ENCODE measurements at regions not wholly inside any gene's neighbourhood (a gene's known extent, or its start where the extent isn't known, plus 50 kb on each side); places are given as distances from the start of the nearest gene placed in this dataset.

DNA sequence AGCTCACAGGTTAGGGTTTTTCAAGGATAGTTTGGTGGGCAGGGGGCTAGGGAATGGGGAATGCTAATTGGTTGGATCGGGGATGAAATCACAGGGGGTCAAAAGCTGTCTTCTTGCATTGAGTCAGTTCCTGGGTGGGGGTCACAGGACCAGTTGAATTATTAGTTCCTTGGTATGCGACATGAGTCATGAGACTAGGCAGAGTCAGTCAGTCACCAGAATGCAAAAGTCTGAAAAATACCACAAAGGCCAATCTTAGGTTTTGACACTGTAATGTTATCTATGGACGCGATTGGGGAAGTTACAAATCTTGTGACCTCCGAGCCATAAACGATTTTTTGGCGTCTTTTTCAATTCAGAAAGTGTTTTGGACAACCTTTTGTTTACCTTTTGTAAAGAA is 101.2 kb downstream of the ZNF519 start:
- no peak for DNase-seq
- ATAC-seq, result no peak

DNA sequence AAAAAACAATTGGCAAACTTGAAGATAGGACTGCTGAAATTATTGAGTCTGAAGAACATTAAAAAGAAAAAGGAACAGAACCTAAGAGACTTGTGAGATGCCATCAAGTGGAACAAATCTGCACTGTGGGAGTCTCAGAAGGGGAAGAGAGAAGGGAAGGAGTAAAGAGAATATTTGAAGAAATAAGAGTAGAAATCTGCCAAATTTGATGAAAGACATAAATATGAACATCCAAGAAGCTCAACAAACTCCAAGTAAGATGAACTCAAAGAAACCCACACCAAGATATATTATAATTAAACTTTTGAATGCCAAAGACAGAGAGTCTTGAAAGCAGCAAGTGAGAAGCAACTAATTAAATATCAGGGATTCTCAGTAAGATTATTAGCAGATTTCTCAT is 102.7 kb downstream of the ZNF519 start:
- DNase-seq, result no peak
- intact Hi-C loops (cut with micrococcal nuclease), result no loop called here
- no peak for ATAC-seq

More for the DNA sequence above, 101.2 kb downstream of the ZNF519 start:
- intact Hi-C loops (cut with micrococcal nuclease), result no loop called here

DNA sequence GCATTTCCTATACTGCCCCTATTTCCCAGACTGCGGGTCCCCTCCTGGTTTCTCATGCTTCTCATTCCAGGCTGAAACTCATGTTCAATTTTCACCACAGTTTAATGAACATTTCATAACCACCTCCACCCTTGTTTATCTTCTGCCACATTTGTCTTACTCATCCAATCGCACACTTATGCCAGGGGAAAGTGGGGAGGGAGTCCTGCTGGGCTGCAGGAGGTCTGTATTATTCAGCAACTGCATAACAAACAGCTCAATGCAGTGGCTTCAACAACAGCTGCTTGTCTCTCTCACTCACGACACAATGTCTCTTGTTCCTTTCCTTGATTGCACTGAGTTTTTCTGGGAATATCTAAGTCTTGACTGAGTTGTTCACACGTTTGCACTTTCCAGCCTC is 106.0 kb downstream of the ZNF519 start:
- ATAC-seq, result no peak
- intact Hi-C loops (cut with micrococcal nuclease), result no loop called here
- no peak for DNase-seq

DNA sequence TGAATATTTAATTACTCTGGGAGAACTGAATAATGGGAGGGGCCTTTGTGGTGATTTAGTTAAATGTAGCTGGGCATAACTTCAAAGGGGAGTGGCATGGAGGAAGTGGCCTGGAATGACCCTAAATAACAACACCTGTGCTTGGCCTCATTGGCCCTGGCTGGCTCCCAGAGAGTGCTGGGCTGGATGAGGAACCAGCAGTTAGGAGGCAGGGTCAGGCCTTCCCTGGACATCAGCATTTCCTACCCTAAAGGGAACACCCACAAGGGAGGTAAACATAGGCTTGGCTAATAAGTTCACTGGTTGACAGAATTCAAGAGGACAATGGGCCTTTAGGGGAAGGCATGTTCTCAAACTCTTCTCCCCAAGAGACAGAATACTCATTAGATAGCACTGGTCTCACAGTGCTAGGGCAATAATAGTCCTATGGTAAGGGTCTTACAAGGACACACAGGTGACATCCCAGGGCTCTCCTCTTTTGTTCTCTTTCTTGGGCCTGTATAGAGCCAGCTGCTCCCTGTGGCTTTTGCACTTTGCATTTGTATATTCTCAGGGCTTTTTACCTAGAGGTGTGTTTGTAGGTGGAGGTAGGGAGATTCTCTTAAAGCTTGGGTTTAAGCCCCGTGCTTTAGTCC is 106.8 kb downstream of the ZNF519 start:
- ATAC-seq (no peak), DNase-seq (no peak)
- intact Hi-C loops (cut with micrococcal nuclease), result no loop called here

DNA sequence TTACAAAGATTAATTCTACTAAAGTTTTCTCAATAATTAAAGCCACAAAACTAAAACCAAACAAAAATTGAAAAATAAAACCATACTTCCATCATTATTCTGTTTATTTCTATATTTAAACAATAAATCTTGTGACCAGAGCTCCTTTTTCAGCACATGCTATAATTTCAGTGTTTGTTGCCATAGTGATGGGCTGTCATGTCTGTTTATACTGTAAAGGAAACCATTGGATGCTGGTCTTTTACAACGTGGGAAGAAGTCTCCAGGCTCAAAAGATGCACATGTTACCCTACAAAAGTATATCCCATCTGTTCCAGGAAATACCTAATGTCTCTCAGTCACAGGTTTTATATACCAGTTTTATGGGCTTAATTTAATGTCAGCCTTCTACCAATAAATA is 100.1 kb upstream of the MC2R start:
- DNase-seq (no peak), ATAC-seq (no peak)
- intact Hi-C loops (cut with micrococcal nuclease), result no loop called here

DNA sequence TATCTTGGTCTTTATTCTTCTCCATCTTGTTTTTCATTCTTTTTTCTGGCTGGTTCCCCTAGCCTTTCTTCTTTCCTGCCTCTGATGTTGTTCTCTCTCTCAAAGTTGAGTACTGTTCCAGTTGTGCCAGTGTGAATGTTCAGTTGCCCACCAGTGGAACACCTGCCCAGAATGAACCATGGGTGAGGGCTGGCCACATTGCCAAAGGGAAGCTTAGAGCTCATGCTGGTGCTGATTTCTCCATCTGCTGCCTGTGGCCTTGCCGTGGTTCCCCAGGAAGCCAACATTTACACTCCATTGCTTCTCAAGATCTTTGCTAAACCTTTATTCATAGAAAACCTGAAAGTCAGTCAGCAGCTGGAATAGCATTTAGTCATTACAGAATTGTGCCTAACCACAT is 99.1 kb upstream of the MC2R start:
- DNase-seq (no peak), ATAC-seq (no peak)
- intact Hi-C loops (cut with micrococcal nuclease), result no loop called here

DNA sequence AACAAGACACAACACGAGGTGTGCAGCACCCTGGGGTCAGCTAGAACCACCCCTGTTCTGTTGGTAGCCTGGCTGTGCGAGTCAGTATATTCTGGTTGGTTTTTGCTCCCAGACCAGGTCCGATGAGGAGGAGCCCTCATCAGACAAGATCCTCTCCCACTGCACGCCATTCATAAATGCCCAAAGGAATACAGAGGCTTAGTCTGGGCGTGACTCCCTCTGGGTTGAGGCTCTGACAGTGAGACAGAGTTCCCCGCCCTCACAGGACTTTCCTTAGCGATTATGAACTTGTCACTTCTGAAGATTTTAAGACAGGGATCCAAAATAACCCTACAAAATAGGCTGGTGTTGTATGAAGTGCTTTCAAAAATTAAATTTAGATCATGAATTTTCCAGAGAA is 85.5 kb upstream of the MC2R start:
- no peak for ATAC-seq
- no peak for DNase-seq
- intact Hi-C loops (cut with micrococcal nuclease), result loop anchor here (10.0 kb wide), 1 partner anchor 56 kb away; no protein-coding TSS in a partner anchor

DNA sequence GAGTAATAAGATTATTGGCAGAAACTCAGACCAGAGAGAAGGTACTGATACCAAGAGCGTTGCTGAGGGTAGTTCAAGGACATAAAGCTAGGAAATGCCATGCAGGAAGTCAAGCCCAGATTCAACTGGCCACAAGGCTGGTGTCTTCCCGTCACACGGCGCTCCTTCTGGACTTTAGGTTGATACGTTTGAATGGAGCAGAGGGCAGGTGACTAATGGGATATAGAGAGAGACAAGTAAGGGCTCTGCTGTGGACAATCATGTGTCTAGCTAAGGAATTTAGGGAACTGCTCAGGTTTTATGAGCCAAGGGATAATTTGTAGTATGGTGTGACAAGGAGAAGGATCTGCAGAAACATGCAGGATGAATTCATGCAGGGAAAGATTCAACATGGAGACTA is 83.9 kb upstream of the MC2R start:
- intact Hi-C loops (cut with micrococcal nuclease), result no loop called here

DNA sequence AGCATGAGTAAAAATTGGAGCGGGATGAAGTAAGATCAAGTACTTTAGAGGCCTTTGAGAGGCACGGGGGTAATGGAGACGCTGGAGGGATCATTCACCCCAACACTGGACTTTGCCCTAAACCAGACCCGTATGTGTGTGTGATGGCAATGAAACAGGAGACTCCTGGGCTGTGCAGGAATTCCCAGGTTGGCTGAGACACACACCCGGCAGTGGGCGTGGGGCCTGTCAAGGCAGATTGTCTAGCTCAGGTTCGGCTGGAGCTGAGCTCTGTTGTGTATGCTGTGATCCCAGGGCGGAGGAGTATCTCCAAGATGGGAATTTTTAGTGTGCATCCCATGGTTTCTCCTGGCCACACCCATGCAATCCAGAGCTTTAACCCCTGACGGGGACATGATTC is 83.2 kb upstream of the MC2R start:
- ATAC-seq (no peak), DNase-seq (no peak)
- intact Hi-C loops (cut with micrococcal nuclease), result no loop called here

More for the DNA sequence above, 83.9 kb upstream of the MC2R start:
- DNase-seq (no peak), ATAC-seq (no peak)

DNA sequence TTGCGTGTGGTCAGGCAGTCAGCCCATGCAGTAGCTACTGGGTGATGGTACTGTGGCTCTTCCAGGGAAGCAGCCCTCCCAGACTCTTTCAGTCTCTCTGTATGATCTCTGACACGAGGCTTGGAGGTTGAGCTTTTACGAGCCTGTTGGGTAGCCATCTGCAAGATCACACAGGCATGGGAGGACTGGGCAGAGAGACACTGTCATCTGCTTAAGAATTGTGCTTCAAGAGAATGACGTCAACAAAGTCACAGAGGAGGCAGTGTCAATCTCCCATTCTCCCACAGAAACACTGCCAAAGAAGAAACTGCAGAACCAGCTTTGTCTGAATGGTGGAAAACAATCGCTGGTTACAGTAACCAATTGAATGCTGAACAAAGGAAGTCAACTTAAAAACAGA is 78.4 kb upstream of the MC2R start:
- ATAC-seq (no peak), DNase-seq (no peak)
- intact Hi-C loops (cut with micrococcal nuclease), result no loop called here

DNA sequence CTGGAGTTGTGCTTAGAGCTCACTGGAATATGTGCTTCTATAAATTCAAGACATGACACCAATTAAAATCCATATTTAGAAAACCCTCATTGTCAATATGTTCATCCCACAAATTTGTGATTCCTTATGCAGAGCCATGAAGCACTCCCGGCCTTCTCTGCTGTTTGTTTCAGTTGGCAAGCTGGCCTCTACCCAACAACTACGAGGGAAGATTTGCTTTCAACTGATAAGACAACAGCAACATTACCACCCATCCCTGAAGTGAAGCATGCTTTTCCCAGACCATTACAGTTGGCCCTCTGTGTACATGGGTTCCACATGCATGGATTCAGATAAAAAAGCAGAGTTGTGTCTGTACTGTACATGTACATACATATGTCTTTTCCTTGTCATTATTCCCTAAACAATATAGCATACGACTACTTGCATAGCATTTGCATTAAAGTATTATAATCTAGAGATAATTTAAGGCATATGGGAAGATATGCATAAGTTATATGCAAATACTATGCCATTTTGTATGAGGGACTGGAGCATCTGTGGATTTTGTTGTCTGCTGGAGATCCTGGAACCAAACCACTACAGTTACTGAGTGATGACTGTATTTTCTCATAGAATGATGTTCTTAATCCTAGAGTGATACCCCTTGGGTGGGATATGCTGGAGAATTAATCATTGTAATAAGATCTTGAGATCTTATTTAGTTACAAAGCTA is 77.6 kb upstream of the MC2R start:
- no peak for ATAC-seq
- DNase-seq, result no peak
- intact Hi-C loops (cut with micrococcal nuclease), result no loop called here

DNA sequence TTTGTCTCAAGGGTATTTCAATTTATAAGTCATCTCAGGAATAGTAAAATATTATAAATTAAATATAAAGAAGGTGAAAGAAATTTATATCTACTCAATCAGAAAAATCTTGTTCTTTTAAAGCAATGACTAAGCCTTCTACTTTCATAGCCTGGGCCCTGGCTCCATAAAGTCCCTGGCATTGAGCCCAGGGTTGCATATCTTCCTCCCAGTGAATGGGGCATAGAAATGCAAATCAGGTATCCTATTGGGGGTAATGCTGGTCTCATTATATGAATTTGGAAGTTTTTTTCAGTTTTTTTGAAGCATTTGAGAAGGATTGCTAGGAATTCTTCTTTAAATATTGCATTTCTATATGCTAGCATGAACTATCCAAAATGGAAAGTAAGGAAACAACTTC is 73.9 kb upstream of the MC2R start:
- no peak for DNase-seq
- no peak for ATAC-seq
- intact Hi-C loops (cut with micrococcal nuclease), result no loop called here

DNA sequence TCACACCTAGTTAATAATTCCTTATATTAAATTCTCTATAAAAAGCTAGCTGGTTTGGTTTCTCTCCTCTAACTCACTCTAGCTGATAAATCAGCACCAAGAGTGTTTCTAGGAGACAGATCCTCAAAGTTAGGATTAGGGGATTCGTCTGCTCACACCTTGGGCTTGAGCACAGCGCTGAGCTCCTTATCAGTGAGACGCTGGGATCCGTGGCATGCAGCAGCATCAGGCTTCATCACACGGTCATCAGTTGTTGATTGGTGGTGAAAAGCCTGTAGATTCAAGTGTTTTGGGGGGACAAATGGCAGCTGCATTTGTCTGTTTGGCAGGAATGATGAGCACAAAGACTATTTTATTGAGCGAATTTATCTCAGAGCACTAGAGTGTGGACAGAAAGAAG is 72.6 kb upstream of the MC2R start:
- no peak for DNase-seq
- intact Hi-C loops (cut with micrococcal nuclease), result no loop called here
- no peak for ATAC-seq

DNA sequence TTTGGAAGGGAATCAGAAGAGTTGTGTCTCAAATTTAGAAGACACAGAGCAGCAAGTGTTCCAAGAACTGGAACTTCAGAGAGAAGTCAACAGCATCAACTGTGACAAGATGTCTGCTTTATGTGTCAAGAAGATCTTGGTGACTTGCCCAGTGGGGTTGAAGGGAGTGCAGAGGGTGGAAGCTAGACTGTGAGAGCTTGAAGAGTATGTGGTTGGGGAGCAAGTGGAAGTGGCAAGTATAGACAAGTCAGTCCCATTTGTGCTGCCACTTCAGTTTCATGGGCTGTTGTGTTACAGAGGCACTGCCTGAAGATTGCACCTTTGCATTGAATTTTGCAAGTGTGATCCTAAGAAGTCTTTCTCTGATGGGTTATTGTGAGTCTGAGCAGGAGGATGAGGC is 68.7 kb upstream of the MC2R start:
- intact Hi-C loops (cut with micrococcal nuclease), result no loop called here
- DNase-seq (no peak), ATAC-seq (no peak)

DNA sequence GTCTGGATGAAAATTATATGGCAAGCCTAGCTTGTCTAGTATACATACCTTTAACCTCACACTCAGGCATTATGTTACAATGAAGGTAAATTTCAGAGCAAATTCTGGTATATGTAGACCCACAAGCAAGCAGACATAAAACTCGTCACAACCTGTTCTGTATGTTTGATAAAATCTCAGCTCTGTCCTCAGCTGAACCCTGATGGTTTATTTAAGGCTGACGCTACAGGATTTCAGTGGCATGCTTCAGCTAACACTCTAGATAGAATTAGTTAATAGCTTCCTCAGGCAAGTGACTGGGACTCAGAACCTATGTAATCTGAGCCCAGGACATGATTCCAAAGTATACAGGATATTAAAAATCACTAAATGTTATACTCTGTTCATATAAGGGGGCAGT is 68.2 kb upstream of the MC2R start:
- intact Hi-C loops (cut with micrococcal nuclease), result no loop called here
- ATAC-seq (no peak), DNase-seq (no peak)

DNA sequence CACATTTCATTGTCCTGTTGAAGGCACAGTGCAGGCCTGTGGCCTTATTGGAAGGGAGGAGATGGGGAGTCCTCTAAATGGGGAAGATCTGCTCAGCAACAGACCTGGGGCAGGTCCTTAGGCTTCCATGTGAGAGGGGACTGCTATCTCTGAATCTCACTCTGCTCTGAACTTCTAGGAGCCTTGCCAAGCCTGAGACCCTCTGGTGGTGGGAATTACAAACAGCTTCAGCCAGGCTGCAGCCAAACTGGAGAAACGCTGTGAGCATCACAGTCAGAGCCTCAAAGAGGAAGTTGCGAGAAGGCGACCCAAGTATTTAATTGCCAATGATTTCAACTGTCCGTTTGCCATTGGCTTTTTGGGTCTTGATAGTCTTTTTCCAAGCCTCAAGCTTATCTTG is 66.8 kb upstream of the MC2R start:
- intact Hi-C loops (cut with micrococcal nuclease), result no loop called here
- no peak for ATAC-seq

DNA sequence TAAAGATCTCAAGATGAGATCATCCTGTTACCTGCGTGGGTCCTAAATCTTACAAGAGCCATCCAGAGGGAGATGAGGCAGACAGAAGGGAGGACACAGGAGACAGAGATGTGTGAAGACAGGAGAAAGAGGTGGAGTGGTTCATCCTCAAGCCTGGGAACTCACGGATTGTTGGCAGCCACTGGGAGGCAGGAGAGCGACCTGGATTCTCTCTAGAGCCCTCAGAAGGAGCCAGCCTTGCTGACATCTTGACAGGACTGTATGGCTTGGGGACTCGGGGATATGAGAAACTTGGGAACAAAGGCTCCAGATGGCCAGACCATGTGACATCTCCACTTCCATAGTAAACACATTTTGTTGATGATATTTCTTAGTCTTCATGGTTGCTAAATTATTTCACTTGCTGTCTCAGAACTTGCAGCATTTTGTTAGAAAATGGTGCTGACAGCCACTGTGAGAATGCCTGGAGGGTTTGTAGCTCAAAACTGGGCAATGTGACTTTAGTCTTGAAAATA is 57.8 kb upstream of the MC2R start:
- DNase-seq (no peak), ATAC-seq (no peak)
- intact Hi-C loops (cut with micrococcal nuclease), result no loop called here

More for the DNA sequence above, 66.8 kb upstream of the MC2R start:
- DNase-seq, result no peak
